ENCODE measurements at regions not wholly inside any gene's neighbourhood (a gene's known extent, or its start where the extent isn't known, plus 50 kb on each side); places are given as distances from the start of the nearest gene placed in this dataset.

DNA sequence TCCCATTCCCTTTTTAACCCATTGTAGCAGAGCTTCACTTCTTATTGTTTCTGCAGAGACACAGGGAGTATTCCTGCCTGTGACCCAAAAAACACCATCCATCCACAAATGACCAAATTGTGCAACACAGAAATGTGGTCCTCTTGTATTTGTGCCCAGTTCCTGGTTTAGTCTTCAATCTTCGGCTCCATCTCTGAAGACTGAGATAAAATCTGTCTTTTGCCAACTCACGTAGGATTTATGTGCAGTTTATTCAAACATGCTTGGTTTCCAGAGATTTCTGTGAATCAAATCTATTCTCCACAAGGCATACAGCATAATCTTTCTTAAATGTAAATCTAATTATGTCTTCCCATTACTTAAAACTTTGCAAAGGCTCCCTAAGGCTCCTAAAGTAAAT, 307.0 kb downstream of the AASDHPPT start:
- H3K9me3 ChIP-seq (ENCODE audit: control insufficient read depth in 4 of 4, low read length in 3 of 4) = no peaks in the 10 kb centered on the region
- 75% methylated on average over 2 of the region's 2 CpGs for WGBS
- H3K4me1 ChIP-seq (ENCODE audit: control insufficient read depth in 4 of 4, insufficient read depth in 4 of 4, low read length in 3 of 4) = no peaks in the 10 kb centered on the region
- no peak for DNase-seq (ENCODE audit: low spot score)
- H3K36me3 ChIP-seq (ENCODE audit: control insufficient read depth in 4 of 4, insufficient read depth in 3 of 4, low read depth in 1 of 4, low read length in 3 of 4) = no peaks in the 10 kb centered on the region
- no peak for TF ChIP-seq FOXA2 (IDR thresholded peaks at IDR 0.05)
- TF ChIP-seq RXRA (IDR thresholded peaks at IDR 0.05) = no peak
- TF ChIP-seq JUND (IDR thresholded peaks at IDR 0.05) = no peak
- TF ChIP-seq, protein P1, sequence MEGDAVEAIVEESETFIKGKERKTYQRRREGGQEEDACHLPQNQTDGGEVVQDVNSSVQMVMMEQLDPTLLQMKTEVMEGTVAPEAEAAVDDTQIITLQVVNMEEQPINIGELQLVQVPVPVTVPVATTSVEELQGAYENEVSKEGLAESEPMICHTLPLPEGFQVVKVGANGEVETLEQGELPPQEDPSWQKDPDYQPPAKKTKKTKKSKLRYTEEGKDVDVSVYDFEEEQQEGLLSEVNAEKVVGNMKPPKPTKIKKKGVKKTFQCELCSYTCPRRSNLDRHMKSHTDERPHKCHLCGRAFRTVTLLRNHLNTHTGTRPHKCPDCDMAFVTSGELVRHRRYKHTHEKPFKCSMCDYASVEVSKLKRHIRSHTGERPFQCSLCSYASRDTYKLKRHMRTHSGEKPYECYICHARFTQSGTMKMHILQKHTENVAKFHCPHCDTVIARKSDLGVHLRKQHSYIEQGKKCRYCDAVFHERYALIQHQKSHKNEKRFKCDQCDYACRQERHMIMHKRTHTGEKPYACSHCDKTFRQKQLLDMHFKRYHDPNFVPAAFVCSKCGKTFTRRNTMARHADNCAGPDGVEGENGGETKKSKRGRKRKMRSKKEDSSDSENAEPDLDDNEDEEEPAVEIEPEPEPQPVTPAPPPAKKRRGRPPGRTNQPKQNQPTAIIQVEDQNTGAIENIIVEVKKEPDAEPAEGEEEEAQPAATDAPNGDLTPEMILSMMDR (IDR thresholded peaks at IDR 0.05; ENCODE audit: low read depth, low read length, missing input control) = no peak
- TF ChIP-seq GABPA (IDR thresholded peaks at IDR 0.05 in 1 of 2, conservative IDR thresholded peaks at IDR 0.05 in 1 of 2) = no peak
- TF ChIP-seq FOXA1 (IDR thresholded peaks at IDR 0.05) = no peak
- TF ChIP-seq YY1 (IDR thresholded peaks at IDR 0.05) = no peak
- TF ChIP-seq, protein P2, sequence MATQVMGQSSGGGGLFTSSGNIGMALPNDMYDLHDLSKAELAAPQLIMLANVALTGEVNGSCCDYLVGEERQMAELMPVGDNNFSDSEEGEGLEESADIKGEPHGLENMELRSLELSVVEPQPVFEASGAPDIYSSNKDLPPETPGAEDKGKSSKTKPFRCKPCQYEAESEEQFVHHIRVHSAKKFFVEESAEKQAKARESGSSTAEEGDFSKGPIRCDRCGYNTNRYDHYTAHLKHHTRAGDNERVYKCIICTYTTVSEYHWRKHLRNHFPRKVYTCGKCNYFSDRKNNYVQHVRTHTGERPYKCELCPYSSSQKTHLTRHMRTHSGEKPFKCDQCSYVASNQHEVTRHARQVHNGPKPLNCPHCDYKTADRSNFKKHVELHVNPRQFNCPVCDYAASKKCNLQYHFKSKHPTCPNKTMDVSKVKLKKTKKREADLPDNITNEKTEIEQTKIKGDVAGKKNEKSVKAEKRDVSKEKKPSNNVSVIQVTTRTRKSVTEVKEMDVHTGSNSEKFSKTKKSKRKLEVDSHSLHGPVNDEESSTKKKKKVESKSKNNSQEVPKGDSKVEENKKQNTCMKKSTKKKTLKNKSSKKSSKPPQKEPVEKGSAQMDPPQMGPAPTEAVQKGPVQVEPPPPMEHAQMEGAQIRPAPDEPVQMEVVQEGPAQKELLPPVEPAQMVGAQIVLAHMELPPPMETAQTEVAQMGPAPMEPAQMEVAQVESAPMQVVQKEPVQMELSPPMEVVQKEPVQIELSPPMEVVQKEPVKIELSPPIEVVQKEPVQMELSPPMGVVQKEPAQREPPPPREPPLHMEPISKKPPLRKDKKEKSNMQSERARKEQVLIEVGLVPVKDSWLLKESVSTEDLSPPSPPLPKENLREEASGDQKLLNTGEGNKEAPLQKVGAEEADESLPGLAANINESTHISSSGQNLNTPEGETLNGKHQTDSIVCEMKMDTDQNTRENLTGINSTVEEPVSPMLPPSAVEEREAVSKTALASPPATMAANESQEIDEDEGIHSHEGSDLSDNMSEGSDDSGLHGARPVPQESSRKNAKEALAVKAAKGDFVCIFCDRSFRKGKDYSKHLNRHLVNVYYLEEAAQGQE (IDR thresholded peaks at IDR 0.05) = no peak
- TF ChIP-seq HNF4G (IDR thresholded peaks at IDR 0.05) = no peak
- TF ChIP-seq EGR1 (IDR thresholded peaks at IDR 0.05; ENCODE audit: low read depth in 2 of 2) = no peak
- TF ChIP-seq, protein P3, sequence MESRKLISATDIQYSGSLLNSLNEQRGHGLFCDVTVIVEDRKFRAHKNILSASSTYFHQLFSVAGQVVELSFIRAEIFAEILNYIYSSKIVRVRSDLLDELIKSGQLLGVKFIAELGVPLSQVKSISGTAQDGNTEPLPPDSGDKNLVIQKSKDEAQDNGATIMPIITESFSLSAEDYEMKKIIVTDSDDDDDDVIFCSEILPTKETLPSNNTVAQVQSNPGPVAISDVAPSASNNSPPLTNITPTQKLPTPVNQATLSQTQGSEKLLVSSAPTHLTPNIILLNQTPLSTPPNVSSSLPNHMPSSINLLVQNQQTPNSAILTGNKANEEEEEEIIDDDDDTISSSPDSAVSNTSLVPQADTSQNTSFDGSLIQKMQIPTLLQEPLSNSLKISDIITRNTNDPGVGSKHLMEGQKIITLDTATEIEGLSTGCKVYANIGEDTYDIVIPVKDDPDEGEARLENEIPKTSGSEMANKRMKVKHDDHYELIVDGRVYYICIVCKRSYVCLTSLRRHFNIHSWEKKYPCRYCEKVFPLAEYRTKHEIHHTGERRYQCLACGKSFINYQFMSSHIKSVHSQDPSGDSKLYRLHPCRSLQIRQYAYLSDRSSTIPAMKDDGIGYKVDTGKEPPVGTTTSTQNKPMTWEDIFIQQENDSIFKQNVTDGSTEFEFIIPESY (IDR thresholded peaks at IDR 0.05) = no peak
- no peak overlapping the region for H3K9ac ChIP-seq (ENCODE audit: low read depth in 1 of 2, low read length in 2 of 2)
- peaks cover 0 to 3% (median 0%) of the 10 kb centered on the region in 4 donors for H3K27me3 ChIP-seq (ENCODE audit: control insufficient read depth in 4 of 4, insufficient read depth in 4 of 4, low read length in 3 of 4)
- no peak overlapping the region for H3K27ac ChIP-seq (ENCODE audit: low read depth in 1 of 2, low read length in 2 of 2)
- H3K4me3 ChIP-seq (ENCODE audit: low read depth in 1 of 3, low read length in 3 of 3) = no peak overlapping the region

DNA sequence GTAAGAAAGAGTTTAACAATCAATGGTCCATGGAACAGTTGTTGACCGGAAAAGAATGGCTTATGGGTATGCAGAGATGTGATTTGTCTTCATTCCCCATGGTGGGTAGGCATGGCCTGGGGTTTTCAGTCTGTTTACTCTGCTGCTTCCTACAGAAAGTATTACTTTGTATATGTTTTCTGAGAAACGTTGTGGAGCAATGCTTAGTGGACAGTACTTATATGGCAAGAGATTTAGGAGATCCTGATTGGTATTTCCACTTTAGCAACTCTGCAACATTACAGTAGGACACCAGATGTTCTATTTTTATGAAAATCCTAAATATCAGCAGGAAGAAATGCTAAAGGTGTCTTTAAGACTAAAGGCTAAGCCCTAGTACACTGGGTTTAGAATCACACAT, 309.1 kb downstream of the AASDHPPT start:
- 74% methylated on average over 2 of the region's 2 CpGs for WGBS
- H3K9me3 ChIP-seq (ENCODE audit: control insufficient read depth in 4 of 4, low read length in 3 of 4) = no peaks in the 10 kb centered on the region
- no peak overlapping the region for H3K4me3 ChIP-seq (ENCODE audit: low read depth in 1 of 3, low read length in 3 of 3)
- H3K27ac ChIP-seq (ENCODE audit: low read depth in 1 of 2, low read length in 2 of 2) = no peak overlapping the region
- no peak for TF ChIP-seq GABPA (IDR thresholded peaks at IDR 0.05 in 1 of 2, conservative IDR thresholded peaks at IDR 0.05 in 1 of 2)
- TF ChIP-seq, protein P2 (IDR thresholded peaks at IDR 0.05) = no peak
- no peak for TF ChIP-seq NR2F2 (IDR thresholded peaks at IDR 0.05)
- no peak for TF ChIP-seq RAD21 (IDR thresholded peaks at IDR 0.05)
- peaks cover 0 to 4% (median 0%) of the 10 kb centered on the region in 4 donors for H3K27me3 ChIP-seq (ENCODE audit: control insufficient read depth in 4 of 4, insufficient read depth in 4 of 4, low read length in 3 of 4)
- H3K4me1 ChIP-seq (ENCODE audit: control insufficient read depth in 4 of 4, insufficient read depth in 4 of 4, low read length in 3 of 4) = no peaks in the 10 kb centered on the region
- no peak overlapping the region for H3K9ac ChIP-seq (ENCODE audit: low read depth in 1 of 2, low read length in 2 of 2)
- no peaks in the 10 kb centered on the region for H3K36me3 ChIP-seq (ENCODE audit: control insufficient read depth in 4 of 4, insufficient read depth in 3 of 4, low read depth in 1 of 4, low read length in 3 of 4)
- DNase-seq (ENCODE audit: low spot score) = no peak
